Epithelial cell of esophagus (primary cell): ENCODE measurements at regions not wholly inside any gene's neighbourhood (a gene's known extent, or its start where the extent isn't known, plus 50 kb on each side); places are given as distances from the start of the nearest gene placed in this dataset.

ENCODE experiments used
- DNase-seq: peaks from one replicate; pipeline ENCODE4 v3.0.0; 2010; ENCODE audit warnings: low read depth
- H3K4me3 ChIP-seq: 2 replicates; pipeline ENCODE4 v1.5.1; 2011; ENCODE audit warnings: mild to moderate bottlenecking, low read length, control low read depth
- CTCF ChIP-seq: IDR thresholded peaks from 2 replicates; pipeline ENCODE4 v1.5.1; 2011; ENCODE audit warnings: low read depth, mild to moderate bottlenecking, low read length, control low read depth, inconsistent platforms; ENCODE audit not compliant: insufficient read depth; ENCODE audit errors: missing control alignments

GRCh38 chr6:134706153-134706552 lies 243.7 kb downstream of the ALDH8A1 start:
- DNase-seq, result no peak
- H3K4me3 ChIP-seq, result no peak overlapping the region

GRCh38 chr6:134703206-134703605 lies 246.7 kb downstream of the ALDH8A1 start:
- TF ChIP-seq CTCF, result no peak
- no peak overlapping the region for H3K4me3 ChIP-seq
- DNase-seq, result no peak

More at GRCh38 chr6:134706153-134706552, 243.7 kb downstream of the ALDH8A1 start:
- TF ChIP-seq CTCF, result peak; percentile 1

GRCh38 chr6:134702279-134702678 lies 247.6 kb downstream of the ALDH8A1 start:
- no peak overlapping the region for H3K4me3 ChIP-seq
- TF ChIP-seq CTCF, result no peak
- no peak for DNase-seq

- no peak for TF ChIP-seq CTCF
- H3K4me3 ChIP-seq, result no peak overlapping the region
- DNase-seq, result no peak
Observed at GRCh38 chr6:134701301-134701700, 248.6 kb downstream of the ALDH8A1 start.

GRCh38 chr6:134698228-134698627 lies 251.7 kb downstream of the ALDH8A1 start:
- TF ChIP-seq CTCF, result no peak
- H3K4me3 ChIP-seq, result no peak overlapping the region
- no peak for DNase-seq

GRCh38 chr6:134692008-134692407 lies 257.9 kb downstream of the ALDH8A1 start:
- H3K4me3 ChIP-seq, result no peak overlapping the region
- DNase-seq, result no peak
- no peak for TF ChIP-seq CTCF

- no peak overlapping the region for H3K4me3 ChIP-seq
- no peak for TF ChIP-seq CTCF
- DNase-seq, result no peak
Observed at GRCh38 chr6:134691180-134691579, 258.7 kb downstream of the ALDH8A1 start.
